Retinal pigment epithelial cell (primary cell): ENCODE measurements at regions not wholly inside any gene's neighbourhood (a gene's known extent, or its start where the extent isn't known, plus 50 kb on each side); places are given as distances from the start of the nearest gene placed in this dataset.

Experiments
- DNase-seq: peaks from one replicate; pipeline ENCODE4 v3.0.0-alpha.2; 2010; ENCODE audit warnings: low read depth
- H3K4me3 ChIP-seq: 2 replicates; pipeline ENCODE4 v1.5.1; 2011; ENCODE audit warnings: mild to moderate bottlenecking, low read length, control low read depth, moderate library complexity
- TF ChIP-seq, protein P1 (sequence below): conservative IDR thresholded peaks from 2 replicates; pipeline ENCODE4 v1.5.1; 2011; ENCODE audit warnings: low read depth, low read length, control low read depth, inconsistent platforms

- no peak for DNase-seq
- H3K4me3 ChIP-seq = no peak overlapping the region
- TF ChIP-seq, protein P1, sequence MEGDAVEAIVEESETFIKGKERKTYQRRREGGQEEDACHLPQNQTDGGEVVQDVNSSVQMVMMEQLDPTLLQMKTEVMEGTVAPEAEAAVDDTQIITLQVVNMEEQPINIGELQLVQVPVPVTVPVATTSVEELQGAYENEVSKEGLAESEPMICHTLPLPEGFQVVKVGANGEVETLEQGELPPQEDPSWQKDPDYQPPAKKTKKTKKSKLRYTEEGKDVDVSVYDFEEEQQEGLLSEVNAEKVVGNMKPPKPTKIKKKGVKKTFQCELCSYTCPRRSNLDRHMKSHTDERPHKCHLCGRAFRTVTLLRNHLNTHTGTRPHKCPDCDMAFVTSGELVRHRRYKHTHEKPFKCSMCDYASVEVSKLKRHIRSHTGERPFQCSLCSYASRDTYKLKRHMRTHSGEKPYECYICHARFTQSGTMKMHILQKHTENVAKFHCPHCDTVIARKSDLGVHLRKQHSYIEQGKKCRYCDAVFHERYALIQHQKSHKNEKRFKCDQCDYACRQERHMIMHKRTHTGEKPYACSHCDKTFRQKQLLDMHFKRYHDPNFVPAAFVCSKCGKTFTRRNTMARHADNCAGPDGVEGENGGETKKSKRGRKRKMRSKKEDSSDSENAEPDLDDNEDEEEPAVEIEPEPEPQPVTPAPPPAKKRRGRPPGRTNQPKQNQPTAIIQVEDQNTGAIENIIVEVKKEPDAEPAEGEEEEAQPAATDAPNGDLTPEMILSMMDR = peak; percentile 49
These were observed 673.0 kb upstream of the LMO3 start for GRCh38 chr12:17278946-17279345.

- TF ChIP-seq, protein P1 = no peak
- H3K4me3 ChIP-seq = no peak overlapping the region
- no peak for DNase-seq
These were observed 670.2 kb upstream of the LMO3 start for GRCh38 chr12:17276196-17276595.

DNA sequence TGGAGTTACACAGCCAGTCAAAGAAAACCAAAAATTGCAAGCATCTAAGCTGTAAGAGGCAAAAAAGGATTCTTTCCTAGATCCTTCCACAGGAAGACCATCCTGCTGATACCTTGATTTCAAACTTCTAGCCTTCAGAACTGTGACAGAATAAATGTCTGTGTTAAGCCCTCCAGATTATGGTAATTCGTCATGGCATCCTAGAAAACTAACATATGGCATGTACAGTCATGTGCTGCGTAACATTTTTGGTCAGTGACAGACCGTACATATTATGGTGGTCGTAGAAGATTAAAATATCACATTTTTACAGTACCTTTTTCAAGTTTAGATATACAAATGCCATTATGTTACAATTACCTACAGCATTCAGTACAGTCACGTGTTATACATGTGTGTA, 660.9 kb upstream of the LMO3 start:
- DNase-seq = no peak
- no peak overlapping the region for H3K4me3 ChIP-seq
- TF ChIP-seq, protein P1 = no peak

- DNase-seq = no peak
- H3K4me3 ChIP-seq = no peak overlapping the region
- TF ChIP-seq, protein P1 = no peak
These were observed 658.6 kb upstream of the LMO3 start for GRCh38 chr12:17264603-17265002.

DNA sequence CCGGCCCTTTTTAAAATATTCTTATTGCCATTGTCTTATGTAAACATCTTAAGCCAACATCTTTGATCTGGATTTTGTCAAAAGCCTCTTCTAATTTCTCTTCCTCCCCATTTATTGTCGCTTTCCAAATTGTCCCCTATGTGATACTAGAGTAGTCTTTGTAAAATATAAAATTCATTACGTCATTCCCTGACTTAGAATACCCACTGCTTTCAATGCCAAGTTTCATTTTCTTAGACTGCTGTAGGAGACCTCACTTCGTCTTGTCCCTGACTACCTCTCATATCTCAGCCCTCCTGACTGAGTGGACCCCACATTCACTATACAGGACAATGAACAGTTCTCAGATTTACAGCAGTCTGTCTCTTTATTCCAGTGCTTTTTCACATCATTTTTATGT, 633.9 kb upstream of the LMO3 start:
- no peak for DNase-seq
- H3K4me3 ChIP-seq = no peak overlapping the region
- TF ChIP-seq, protein P1 = no peak

DNA sequence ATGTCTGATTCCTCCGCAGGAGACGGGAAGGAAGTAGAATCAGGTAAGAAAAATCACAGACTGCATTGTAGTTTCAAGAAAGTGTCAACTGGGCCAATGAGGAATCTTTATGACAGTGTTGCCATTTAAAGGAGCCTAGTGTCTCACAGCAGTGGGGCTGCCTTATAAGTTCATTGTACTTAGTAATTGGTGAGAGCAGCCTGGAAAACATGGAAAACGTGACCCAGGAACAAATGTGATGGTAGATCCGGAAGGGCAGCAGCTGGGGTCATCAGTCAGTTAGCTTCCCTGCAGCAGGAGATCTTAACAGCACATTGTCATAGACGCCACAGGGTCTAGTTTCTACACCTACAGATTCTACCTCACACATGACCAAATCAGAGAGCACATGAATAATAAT, 630.0 kb upstream of the LMO3 start:
- no peak for DNase-seq
- no peak overlapping the region for H3K4me3 ChIP-seq
- TF ChIP-seq, protein P1 = no peak

DNA sequence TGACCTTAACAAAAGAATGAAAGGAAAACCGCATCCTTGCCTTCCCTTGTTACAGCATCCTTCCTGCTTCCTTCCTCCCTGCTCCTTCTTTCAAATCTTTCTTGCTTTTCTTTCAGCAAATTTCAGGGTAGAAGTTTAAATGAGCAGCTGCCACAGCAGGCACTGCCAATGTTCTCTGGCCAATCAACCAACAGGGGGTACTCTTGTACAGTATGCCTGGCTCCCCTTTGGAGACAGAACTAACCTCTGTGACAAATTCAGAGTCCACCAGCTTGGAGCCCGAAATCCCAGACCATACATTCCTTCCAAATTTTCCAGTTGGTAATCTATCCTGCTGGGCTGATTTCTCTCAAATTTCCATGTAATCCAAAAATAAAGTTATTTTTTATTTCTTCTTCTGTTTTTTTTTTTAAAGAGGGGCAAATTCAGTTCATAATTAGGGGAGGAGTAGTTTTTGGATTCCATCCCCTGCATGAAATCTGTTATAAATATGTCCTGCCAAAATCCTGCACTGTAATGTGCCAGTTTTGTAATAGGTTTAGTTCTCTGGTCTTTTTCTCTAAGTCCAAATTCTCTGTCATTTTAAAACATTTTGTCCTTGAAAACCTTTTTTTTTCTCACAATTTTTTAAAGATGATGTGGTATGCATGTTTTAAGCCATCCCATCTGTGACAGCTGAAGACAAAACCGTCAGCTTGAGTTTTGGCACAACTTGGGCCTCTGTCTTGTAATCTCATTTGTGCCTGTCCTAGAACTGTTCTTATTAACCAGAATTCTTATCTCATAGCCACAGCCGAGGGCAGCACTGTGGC, 610.0 kb upstream of the LMO3 start:
- no peak overlapping the region for H3K4me3 ChIP-seq
- TF ChIP-seq, protein P1 = peak; percentile 12
- DNase-seq = no peak
